Body of pancreas (tissue), 4 donors: ENCODE measurements at regions not wholly inside any gene's neighbourhood (a gene's known extent, or its start where the extent isn't known, plus 50 kb on each side); places are given as distances from the start of the nearest gene placed in this dataset.

Source experiments
- ATAC-seq: fragments of 150-250 bp; one replicate; pipeline ENCODE4 v1.9.1; 2016
- DNase-seq, 4 donors: peaks; one replicate each; pipeline ENCODE4 v3.0.0-alpha.2; 2019
- H3K27ac ChIP-seq, 4 donors: fragments of 200-600 bp; sonication (generic); 1 replicate in 3 of 4; 2 replicates in 1 of 4; pipeline versions ENCODE4 v1.5.1 to v1.6.1; 2016 to 2019; ENCODE audit warnings: mild to moderate bottlenecking in 1 of 4, mixed read lengths in 1 of 4, moderate library complexity in 1 of 4
- H3K27me3 ChIP-seq, 2 donors: fragments of 200-600 bp; sonication (generic); one replicate each; pipeline ENCODE4 v1.6.0; 2016; ENCODE audit warnings: mild to moderate bottlenecking in 1 of 2
- H3K36me3 ChIP-seq, 2 donors: fragments of 200-600 bp; sonication (generic); replicated peaks in 1 of 2; 2 replicates each; pipeline ENCODE4 v1.5.1; 2016; ENCODE audit warnings: low read depth in 2 of 2; ENCODE audit not compliant: insufficient read depth in 1 of 2
- H3K4me1 ChIP-seq: fragments of 200-600 bp; sonication (generic); one replicate; pipeline ENCODE4 v1.6.0; 2016
- H3K4me3 ChIP-seq, 2 donors: fragments of 200-600 bp; sonication (generic); 1 replicate in 1 of 2; 2 replicates in 1 of 2; pipeline ENCODE4 v1.5.1; 2016 to 2019
- H3K9me3 ChIP-seq, 3 donors: fragments of 200-600 bp; sonication (generic); 1 replicate in 2 of 3; 2 replicates in 1 of 3; pipeline ENCODE4 v1.5.1; 2016
- POLR2A ChIP-seq, 3 donors: fragments of 450-650 bp; IDR thresholded peaks; one replicate each; pipeline ENCODE4 v1.6.1; 2016; ENCODE audit warnings: antibody characterized with exemption in 3 of 3, mild to moderate bottlenecking in 2 of 3
- WGBS, 2 donors: methylation state at CpG; one replicate each; pipeline ENCODE4 v1.1.5; 2017; 5-methylcytosine and 5-hydroxymethylcytosine counted together
- intact Hi-C: fragments of 100-400 bp; cut with DNase I; formaldehyde crosslinking; loops from one replicate; pipeline ENCODE4 v1.15.1; 2023
- TF ChIP-seq, protein P1 (sequence below), 7 experiments: fragments of 450-650 bp in 4 of 7; fragments of 200-600 bp in 3 of 7; sonication (generic) in 3 of 7; IDR thresholded peaks; one replicate each; pipeline ENCODE4 v1.5.1; 2016 to 2019; ENCODE audit warnings: antibody characterized with exemption in 7 of 7

DNA sequence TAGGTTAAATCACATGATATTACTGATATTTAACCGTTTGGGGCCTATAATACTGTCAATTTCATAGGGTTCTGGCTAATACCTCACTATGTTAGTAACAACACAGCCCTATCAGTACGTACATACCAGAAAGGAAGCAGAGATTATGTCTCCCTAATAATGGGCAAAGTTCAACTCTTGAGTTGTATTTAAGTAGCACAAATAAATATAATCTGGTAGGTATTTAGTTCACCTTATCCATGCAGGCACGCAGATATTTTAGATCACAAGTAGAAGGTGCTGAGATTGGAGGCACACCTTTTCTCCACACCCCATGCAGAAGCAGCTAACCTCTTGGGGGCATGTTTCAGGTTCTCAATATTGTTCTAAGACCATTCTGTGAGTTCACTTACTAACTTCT, 118.9 kb downstream of the IRS1 start:
- no peaks in the 10 kb centered on the region for H3K4me1 ChIP-seq
- WGBS, 2 donors, result 29 to 35% methylated on average over 3 of the region's 3 CpGs

DNA sequence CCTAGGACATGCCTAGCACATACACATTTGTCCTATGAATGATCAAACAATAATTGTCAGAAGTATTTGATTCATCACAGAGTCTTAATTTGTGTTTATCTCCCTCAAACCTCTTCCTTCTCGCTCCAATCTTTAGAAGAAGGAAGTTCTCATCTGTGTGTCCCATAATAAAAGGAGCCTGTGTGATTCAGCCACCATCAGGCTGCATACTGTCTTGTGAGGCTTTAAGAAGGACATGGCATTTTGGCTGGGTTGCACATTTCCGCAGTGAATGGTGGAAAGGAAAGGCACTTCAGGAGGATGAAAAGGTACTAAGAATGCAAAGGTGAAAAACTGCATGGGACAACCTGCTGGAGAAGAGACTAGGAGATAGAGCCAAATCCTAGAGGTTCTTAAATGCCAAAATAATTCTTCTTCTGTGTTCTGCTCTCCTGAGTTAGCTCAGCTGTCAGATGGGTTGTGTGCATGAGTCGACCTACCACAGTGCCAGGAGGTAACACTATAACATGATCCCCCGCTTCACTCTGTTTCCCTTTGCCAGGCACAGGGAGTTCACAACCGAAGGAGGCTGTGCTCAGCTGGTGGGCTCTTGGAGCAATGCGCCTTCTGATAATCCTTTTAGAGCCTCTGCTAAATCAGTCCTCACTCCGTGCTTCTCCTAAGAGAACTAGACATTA, 120.1 kb downstream of the IRS1 start:
- TF ChIP-seq, protein P1, sequence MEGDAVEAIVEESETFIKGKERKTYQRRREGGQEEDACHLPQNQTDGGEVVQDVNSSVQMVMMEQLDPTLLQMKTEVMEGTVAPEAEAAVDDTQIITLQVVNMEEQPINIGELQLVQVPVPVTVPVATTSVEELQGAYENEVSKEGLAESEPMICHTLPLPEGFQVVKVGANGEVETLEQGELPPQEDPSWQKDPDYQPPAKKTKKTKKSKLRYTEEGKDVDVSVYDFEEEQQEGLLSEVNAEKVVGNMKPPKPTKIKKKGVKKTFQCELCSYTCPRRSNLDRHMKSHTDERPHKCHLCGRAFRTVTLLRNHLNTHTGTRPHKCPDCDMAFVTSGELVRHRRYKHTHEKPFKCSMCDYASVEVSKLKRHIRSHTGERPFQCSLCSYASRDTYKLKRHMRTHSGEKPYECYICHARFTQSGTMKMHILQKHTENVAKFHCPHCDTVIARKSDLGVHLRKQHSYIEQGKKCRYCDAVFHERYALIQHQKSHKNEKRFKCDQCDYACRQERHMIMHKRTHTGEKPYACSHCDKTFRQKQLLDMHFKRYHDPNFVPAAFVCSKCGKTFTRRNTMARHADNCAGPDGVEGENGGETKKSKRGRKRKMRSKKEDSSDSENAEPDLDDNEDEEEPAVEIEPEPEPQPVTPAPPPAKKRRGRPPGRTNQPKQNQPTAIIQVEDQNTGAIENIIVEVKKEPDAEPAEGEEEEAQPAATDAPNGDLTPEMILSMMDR (IDR thresholded peaks at IDR 0.05), result no peak
- DNase-seq (no peak), ATAC-seq (no peak)

More for the DNA sequence above, 118.9 kb downstream of the IRS1 start:
- no peaks in the 10 kb centered on the region for H3K27me3 ChIP-seq
- ATAC-seq, result no peak
- H3K36me3 ChIP-seq, result no peaks in the 10 kb centered on the region
- H3K4me3 ChIP-seq, result no peak overlapping the region
- TF ChIP-seq, protein P1 (IDR thresholded peaks at IDR 0.05), result no peak
- no peak for TF ChIP-seq POLR2A (IDR thresholded peaks at IDR 0.05)
- intact Hi-C loops, result no loop called here
- H3K9me3 ChIP-seq, result no peaks in the 10 kb centered on the region
- no peak overlapping the region for H3K27ac ChIP-seq
- no peak for DNase-seq

DNA sequence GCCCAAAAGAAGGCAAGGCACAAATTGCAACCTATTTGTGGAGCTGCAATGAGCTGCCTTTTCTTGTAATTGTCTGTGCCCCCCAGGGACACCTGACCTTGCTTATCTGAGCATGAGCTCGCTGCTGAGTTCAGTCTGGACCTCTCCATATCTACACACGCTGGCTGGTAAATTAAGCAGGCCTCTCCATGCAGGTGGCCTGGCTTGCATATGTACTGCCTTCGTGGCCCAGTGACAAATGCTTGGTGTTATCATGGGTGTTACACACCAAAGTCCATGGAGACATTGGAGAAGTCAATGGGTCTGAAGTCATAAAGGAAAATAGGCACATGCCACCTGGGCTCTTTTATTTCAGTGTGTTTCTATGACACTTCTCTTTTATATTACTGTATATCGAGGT, 121.2 kb downstream of the IRS1 start:
- no peaks in the 10 kb centered on the region for H3K4me1 ChIP-seq
- ATAC-seq, result no peak
- H3K27me3 ChIP-seq, result no peaks in the 10 kb centered on the region
- TF ChIP-seq, protein P1 (IDR thresholded peaks at IDR 0.05), result no peak
- TF ChIP-seq POLR2A (IDR thresholded peaks at IDR 0.05), result no peak
- H3K27ac ChIP-seq, result no peak overlapping the region
- no peaks in the 10 kb centered on the region for H3K9me3 ChIP-seq
- no peak overlapping the region for H3K4me3 ChIP-seq
- no peak for DNase-seq
- intact Hi-C loops, result no loop called here
- 65 to 72% methylated on average over 4 of the region's 4 CpGs for WGBS, 2 donors
- no peaks in the 10 kb centered on the region for H3K36me3 ChIP-seq

More for the DNA sequence above, 120.1 kb downstream of the IRS1 start:
- intact Hi-C loops, result no loop called here
- no peaks in the 10 kb centered on the region for H3K4me1 ChIP-seq
- H3K9me3 ChIP-seq, result no peaks in the 10 kb centered on the region
- H3K4me3 ChIP-seq, result no peak overlapping the region
- no peak overlapping the region for H3K27ac ChIP-seq
- WGBS, 2 donors, result 91 to 95% methylated on average over 7 of the region's 7 CpGs
- no peaks in the 10 kb centered on the region for H3K36me3 ChIP-seq
- no peaks in the 10 kb centered on the region for H3K27me3 ChIP-seq

DNA sequence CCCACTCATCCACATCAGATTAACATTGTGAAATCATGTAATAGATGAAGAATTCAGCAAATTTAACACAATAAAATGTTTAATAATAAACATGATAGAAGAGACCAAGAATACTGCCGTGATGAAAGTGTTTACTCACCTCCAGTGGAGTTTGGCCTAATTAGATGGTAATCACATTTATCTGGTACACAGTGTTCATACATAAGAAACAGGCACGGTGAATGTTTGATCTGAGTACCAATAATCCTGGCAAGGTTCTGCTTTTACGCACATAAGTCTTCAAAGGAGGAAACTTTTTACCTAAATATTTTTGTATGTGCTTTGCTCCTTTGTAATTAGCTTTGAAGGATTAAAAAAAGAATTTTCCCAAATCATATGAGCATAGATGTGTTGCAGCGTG, 122.5 kb downstream of the IRS1 start:
- intact Hi-C loops, result no loop called here
- WGBS, 2 donors, result 46 to 71% methylated on average over 4 of the region's 4 CpGs
- H3K4me3 ChIP-seq, result no peak overlapping the region
- no peak overlapping the region for H3K27ac ChIP-seq
- H3K4me1 ChIP-seq, result no peaks in the 10 kb centered on the region
- TF ChIP-seq POLR2A (IDR thresholded peaks at IDR 0.05), result no peak
- TF ChIP-seq, protein P1 (IDR thresholded peaks at IDR 0.05), result no peak
- DNase-seq (no peak), ATAC-seq (no peak)
- no peaks in the 10 kb centered on the region for H3K27me3 ChIP-seq
- H3K9me3 ChIP-seq, result no peaks in the 10 kb centered on the region
- no peaks in the 10 kb centered on the region for H3K36me3 ChIP-seq

DNA sequence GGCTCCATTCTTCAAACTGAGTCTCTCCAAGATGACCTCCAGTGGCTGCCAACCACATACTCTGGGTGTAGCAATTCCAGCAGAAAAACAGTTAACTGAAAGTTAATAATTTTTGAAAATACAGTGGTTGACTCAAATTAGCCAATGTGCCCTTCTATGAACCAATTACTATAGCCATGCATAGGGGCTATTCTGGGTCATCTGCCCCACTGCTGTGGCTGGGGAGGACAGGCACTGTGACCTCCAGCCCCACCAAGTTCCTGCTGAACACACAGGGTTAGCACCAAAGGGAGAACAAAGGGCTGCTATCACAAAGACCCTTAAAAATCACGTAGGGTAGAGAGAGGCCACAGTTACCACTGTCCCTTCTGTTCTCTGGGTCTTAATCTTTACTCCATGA, 123.0 kb downstream of the IRS1 start:
- no peaks in the 10 kb centered on the region for H3K27me3 ChIP-seq
- ATAC-seq (no peak), DNase-seq (no peak)
- H3K4me1 ChIP-seq, result no peaks in the 10 kb centered on the region
- WGBS, 2 donors, result 63 to 82% methylated on average over 1 of the region's 1 CpG
- no peak overlapping the region for H3K4me3 ChIP-seq
- intact Hi-C loops, result no loop called here
- H3K36me3 ChIP-seq, result no peaks in the 10 kb centered on the region
- H3K9me3 ChIP-seq, result no peaks in the 10 kb centered on the region
- TF ChIP-seq, protein P1 (IDR thresholded peaks at IDR 0.05), result no peak
- no peak for TF ChIP-seq POLR2A (IDR thresholded peaks at IDR 0.05)
- H3K27ac ChIP-seq, result no peak overlapping the region
